OCI-LY3 (cell line): ENCODE measurements at regions not wholly inside any gene's neighbourhood (a gene's known extent, or its start where the extent isn't known, plus 50 kb on each side); places are given as distances from the start of the nearest gene placed in this dataset.

Experiments used
- H2AFZ ChIP-seq: fragments of 200-600, 300-600 bp; shearing (Covaris generic); 2 replicates; pipeline ENCODE4 v1.6.0; 2014; ENCODE audit warnings: antibody characterized with exemption, low read depth, low read length
- H3K27ac ChIP-seq: fragments of 200-600, 300-600 bp; sonication (generic); 2 replicates; pipeline ENCODE4 v1.5.1; 2014; ENCODE audit warnings: mild to moderate bottlenecking, low read length, moderate library complexity, mixed read lengths
- H3K27me3 ChIP-seq: fragments of 200-600, 300-600 bp; sonication (generic); 2 replicates; pipeline ENCODE4 v1.6.1; 2014; ENCODE audit warnings: low read depth, low read length, mixed read lengths
- H3K36me3 ChIP-seq: fragments of 200-600, 300-600 bp; sonication (generic); replicated peaks from 2 replicates; pipeline ENCODE3; 2014; ENCODE audit warnings: low read depth, low read length, mixed read lengths
- H3K4me1 ChIP-seq: fragments of 300-600, 200-600 bp; sonication (generic); 2 replicates; pipeline ENCODE4 v1.6.1; 2014; ENCODE audit warnings: low read length, mixed read lengths
- H3K4me2 ChIP-seq: fragments of 200-600, 300-600 bp; sonication (generic); 2 replicates; pipeline ENCODE4 v1.6.1; 2014; ENCODE audit warnings: low read length, mixed read lengths
- H3K4me3 ChIP-seq: fragments of 300-600, 200-600 bp; sonication (generic); 2 replicates; pipeline ENCODE4 v1.5.1; 2014; ENCODE audit warnings: antibody characterized with exemption, mild to moderate bottlenecking, low read length, moderate library complexity
- H3K79me2 ChIP-seq: fragments of 300-600, 200-600 bp; shearing (Covaris generic); 2 replicates; pipeline ENCODE4 v1.6.1; 2014; ENCODE audit warnings: mild to moderate bottlenecking, low read length, mixed read lengths
- H3K9ac ChIP-seq: fragments of 300-600, 200-600 bp; shearing (Covaris generic); 2 replicates; pipeline ENCODE4 v1.6.0; 2014; ENCODE audit warnings: mild to moderate bottlenecking, low read length, moderate library complexity
- H3K9me3 ChIP-seq: fragments of 200-600, 300-600 bp; shearing (Covaris generic); 2 replicates; pipeline ENCODE4 v1.6.1; 2014; ENCODE audit warnings: low read length, mixed read lengths; ENCODE audit not compliant: insufficient read depth
- H4K20me1 ChIP-seq: fragments of 200-600, 300-600 bp; sonication (generic); 2 replicates; pipeline ENCODE4 v1.6.1; 2016; ENCODE audit warnings: low read length, mixed read lengths; ENCODE audit not compliant: insufficient read depth
- CTCF ChIP-seq: fragments of 200-600, 300-600 bp; sonication (generic); IDR thresholded peaks from 2 replicates; pipeline ENCODE4 v1.5.1; 2014; ENCODE audit warnings: antibody characterized with exemption, low read length, low read depth
- EZH2phosphoT487 ChIP-seq: fragments of 200-600 bp; shearing (Covaris generic); IDR thresholded peaks from 2 replicates; pipeline ENCODE4 v1.6.1; 2018; ENCODE audit warnings: antibody characterized with exemption, mixed run types, low read depth

DNA sequence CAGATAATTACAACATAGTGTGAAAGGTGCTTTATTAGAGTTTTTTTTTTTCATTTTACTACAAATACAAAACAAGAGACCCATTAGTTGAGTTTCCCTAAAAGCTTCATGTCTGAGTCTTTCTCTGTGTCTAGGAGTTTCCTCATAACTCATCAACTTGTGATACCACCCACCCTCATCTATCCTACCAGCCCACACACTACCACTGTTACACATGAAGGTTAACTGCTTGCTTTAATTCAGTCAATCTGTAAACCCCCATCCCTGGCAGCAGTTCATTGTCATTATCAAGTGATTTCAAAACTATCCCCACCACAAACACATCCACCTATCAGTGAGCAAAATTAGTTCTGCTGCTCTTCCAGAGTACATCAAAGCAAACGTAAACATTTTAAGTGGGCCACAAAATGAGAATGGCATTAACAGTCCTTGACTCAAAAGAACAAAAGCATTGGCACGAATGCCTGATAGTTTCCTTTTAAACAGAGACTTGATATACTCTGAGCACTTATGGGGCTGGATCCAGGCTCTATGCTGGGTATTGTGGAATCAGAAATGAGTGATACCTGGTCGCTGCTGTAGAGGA lies 331.6 kb upstream of the FAM241A start:
- Histone ChIP-seq H3K4me3 (no peak overlapping the region), H3K27me3 (no peaks in the 10 kb centered on the region), H3K36me3 (no peaks in the 10 kb centered on the region), H3K9me3 (0 out of 2 replicates have a peak, but pooled peaks cover 6% of the 10 kb centered on the region), H3K27ac (no peak overlapping the region), H4K20me1 (no peaks in the 10 kb centered on the region), H2AFZ (no peak overlapping the region), H3K4me2 (no peak overlapping the region), H3K9ac (no peak overlapping the region), H3K79me2 (no peaks in the 10 kb centered on the region), H3K4me1 (no peaks in the 10 kb centered on the region)
- TF ChIP-seq CTCF (no peak), EZH2phosphoT487 (no peak)

DNA sequence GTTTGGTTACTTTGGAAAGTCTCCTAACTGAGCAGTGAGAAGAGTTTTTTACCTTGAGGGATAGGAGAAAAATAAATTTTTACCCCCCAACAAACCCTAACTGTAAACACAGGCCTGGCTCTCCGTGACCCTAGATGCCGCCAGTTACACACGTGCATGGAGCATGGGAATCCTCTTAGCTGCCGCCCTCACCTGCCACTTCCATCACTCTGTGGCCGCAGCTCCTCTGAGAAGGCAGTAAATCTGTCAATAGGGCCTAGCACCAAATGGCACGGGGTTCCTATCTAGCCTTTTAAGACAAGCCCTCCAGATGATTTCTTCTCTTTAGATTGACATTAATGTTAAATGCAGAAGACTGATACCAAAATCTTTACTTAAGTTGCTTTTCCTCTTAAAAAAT lies 330.3 kb upstream of the FAM241A start:
- no peaks in the 10 kb centered on the region for H3K79me2 ChIP-seq
- no peaks in the 10 kb centered on the region for H3K27me3 ChIP-seq
- TF ChIP-seq EZH2phosphoT487 = no peak
- TF ChIP-seq CTCF = no peak
- H3K36me3 ChIP-seq = no peaks in the 10 kb centered on the region
- no peaks in the 10 kb centered on the region for H3K4me1 ChIP-seq
- H3K9me3 ChIP-seq = 0 out of 2 replicates have a peak, but pooled peaks cover 6% of the 10 kb centered on the region
- H4K20me1 ChIP-seq = no peaks in the 10 kb centered on the region
- H3K9ac ChIP-seq = no peak overlapping the region
- no peak overlapping the region for H3K27ac ChIP-seq
- no peak overlapping the region for H2AFZ ChIP-seq
- no peak overlapping the region for H3K4me3 ChIP-seq
- H3K4me2 ChIP-seq = no peak overlapping the region

DNA sequence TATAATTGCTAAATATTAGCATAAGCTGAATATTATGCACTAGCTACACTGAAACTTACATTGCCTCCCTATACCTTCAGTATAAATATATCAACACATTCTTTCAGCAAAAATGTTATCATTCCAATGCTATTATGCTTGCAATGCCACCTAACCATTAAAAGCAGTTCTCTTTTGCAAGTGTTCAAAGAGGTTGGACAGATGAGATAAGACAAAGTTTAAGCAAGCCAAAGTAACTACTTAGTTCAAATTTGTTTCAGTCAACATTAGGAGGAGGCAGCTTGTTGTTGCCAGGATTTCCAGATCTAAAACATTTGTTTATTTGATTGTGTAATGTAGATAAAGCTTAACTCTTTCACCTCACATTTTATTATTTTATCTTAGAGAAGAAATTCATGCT lies 323.9 kb upstream of the FAM241A start:
- H3K27me3 ChIP-seq = no peaks in the 10 kb centered on the region
- no peaks in the 10 kb centered on the region for H3K79me2 ChIP-seq
- H3K36me3 ChIP-seq = no peaks in the 10 kb centered on the region
- no peak overlapping the region for H3K4me2 ChIP-seq
- H3K9ac ChIP-seq = no peak overlapping the region
- H3K27ac ChIP-seq = no peak overlapping the region
- TF ChIP-seq CTCF (no peak), EZH2phosphoT487 (no peak)
- H2AFZ ChIP-seq = no peak overlapping the region
- 0 out of 2 replicates have a peak, but pooled peaks cover 6% of the 10 kb centered on the region for H3K9me3 ChIP-seq
- H4K20me1 ChIP-seq = no peaks in the 10 kb centered on the region
- no peak overlapping the region for H3K4me3 ChIP-seq
- no peaks in the 10 kb centered on the region for H3K4me1 ChIP-seq

GRCh38 chr4:111836601-111837000 lies 308.7 kb upstream of the FAM241A start:
- no peaks in the 10 kb centered on the region for H3K36me3 ChIP-seq
- no peaks in the 10 kb centered on the region for H3K9me3 ChIP-seq
- no peak overlapping the region for H3K27ac ChIP-seq
- TF ChIP-seq EZH2phosphoT487 = no peak
- no peak for TF ChIP-seq CTCF
- peaks cover 20% of the 10 kb centered on the region for H3K4me1 ChIP-seq
- H3K79me2 ChIP-seq = no peaks in the 10 kb centered on the region
- no peaks in the 10 kb centered on the region for H3K27me3 ChIP-seq
- H2AFZ ChIP-seq = no peak overlapping the region
- H3K4me3 ChIP-seq = no peak overlapping the region
- H3K9ac ChIP-seq = no peak overlapping the region
- no peak overlapping the region for H3K4me2 ChIP-seq
- H4K20me1 ChIP-seq = no peaks in the 10 kb centered on the region
